ENCODE measurements at regions not wholly inside any gene's neighbourhood (a gene's known extent, or its start where the extent isn't known, plus 50 kb on each side); places are given as distances from the start of the nearest gene placed in this dataset.
A peak's percentile ranks its signal among the peaks of the same experiment; 100 is the strongest.
"Not testable (repeated sequence)": the region's sequence is repeated elsewhere in the genome, so short reads cannot be mapped to it uniquely, and the experiment has no call there.

GRCh38 chr2:52409308-52410118 is 1358.1 kb upstream of the CHAC2 start:
- TF ChIP-seq, protein P1, sequence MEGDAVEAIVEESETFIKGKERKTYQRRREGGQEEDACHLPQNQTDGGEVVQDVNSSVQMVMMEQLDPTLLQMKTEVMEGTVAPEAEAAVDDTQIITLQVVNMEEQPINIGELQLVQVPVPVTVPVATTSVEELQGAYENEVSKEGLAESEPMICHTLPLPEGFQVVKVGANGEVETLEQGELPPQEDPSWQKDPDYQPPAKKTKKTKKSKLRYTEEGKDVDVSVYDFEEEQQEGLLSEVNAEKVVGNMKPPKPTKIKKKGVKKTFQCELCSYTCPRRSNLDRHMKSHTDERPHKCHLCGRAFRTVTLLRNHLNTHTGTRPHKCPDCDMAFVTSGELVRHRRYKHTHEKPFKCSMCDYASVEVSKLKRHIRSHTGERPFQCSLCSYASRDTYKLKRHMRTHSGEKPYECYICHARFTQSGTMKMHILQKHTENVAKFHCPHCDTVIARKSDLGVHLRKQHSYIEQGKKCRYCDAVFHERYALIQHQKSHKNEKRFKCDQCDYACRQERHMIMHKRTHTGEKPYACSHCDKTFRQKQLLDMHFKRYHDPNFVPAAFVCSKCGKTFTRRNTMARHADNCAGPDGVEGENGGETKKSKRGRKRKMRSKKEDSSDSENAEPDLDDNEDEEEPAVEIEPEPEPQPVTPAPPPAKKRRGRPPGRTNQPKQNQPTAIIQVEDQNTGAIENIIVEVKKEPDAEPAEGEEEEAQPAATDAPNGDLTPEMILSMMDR (conservative IDR thresholded peaks at IDR 0.05; ENCODE audit: low read depth in 2 of 2): peak; percentile 38 to 49
- TF ChIP-seq POLR2AphosphoS5 (IDR thresholded peaks at IDR 0.05; ENCODE audit: low read depth); REST (IDR thresholded peaks at IDR 0.05; ENCODE audit: unreplicated experiment); EZH2 (IDR thresholded peaks at IDR 0.05; ENCODE audit: low read depth, unreplicated experiment); CREB1 (CRISPR knock-in tag; IDR thresholded peaks at IDR 0.05; ENCODE audit: low read depth): not testable (repeated sequence)

Data from GM23338 (cell line).